Lower leg skin (tissue), 3 donors: ENCODE measurements at regions not wholly inside any gene's neighbourhood (a gene's known extent, or its start where the extent isn't known, plus 50 kb on each side); places are given as distances from the start of the nearest gene placed in this dataset.

Experiments
- POLR2A ChIP-seq, 2 donors: fragments of 450-650 bp; IDR thresholded peaks; one replicate each; pipeline ENCODE4 v1.6.1; 2016 to 2017; ENCODE audit warnings: antibody characterized with exemption in 2 of 2, mild to moderate bottlenecking in 1 of 2, moderate library complexity in 1 of 2
- TF ChIP-seq, protein P1 (sequence below), 3 donors: fragments of 450-650 bp; IDR thresholded peaks; one replicate each; pipeline ENCODE4 v1.5.1; 2016; ENCODE audit warnings: antibody characterized with exemption in 3 of 3, mild to moderate bottlenecking in 3 of 3, moderate library complexity in 2 of 3

DNA sequence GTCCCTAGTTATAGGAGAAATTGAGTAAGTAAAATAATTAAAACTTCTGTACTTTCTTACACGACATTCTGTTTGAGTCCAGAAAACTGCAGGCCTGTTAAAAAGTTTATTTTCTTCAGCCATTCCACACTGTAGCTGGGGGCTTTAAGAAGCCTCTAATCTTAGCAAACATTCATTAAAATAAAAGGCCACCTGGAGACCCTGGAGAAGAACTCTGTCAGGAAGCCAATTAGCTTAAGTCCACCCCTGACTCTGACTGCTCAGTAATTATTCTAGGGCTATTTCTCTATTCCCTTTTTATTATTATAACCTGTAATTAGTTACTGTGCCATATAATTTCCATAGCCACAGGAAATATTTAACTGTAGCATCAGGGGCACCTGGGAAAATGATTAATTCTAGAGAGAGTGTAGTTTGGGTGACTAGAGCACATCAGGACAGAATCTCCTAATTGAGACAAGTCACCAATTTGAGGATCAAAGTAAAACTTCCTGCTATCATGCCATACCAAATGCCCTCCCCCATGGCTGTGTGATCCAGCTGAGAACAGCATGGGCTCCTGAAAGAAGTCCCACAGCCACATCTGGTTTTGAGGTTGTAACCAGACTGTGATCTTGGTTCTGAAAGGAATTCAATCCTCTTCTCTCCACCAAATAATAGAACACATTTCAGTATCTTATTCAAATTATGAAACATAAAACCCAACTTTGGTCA lies 1302.3 kb downstream of the XPNPEP1 start:
- TF ChIP-seq POLR2A (IDR thresholded peaks at IDR 0.05): no peak
- TF ChIP-seq, protein P1, sequence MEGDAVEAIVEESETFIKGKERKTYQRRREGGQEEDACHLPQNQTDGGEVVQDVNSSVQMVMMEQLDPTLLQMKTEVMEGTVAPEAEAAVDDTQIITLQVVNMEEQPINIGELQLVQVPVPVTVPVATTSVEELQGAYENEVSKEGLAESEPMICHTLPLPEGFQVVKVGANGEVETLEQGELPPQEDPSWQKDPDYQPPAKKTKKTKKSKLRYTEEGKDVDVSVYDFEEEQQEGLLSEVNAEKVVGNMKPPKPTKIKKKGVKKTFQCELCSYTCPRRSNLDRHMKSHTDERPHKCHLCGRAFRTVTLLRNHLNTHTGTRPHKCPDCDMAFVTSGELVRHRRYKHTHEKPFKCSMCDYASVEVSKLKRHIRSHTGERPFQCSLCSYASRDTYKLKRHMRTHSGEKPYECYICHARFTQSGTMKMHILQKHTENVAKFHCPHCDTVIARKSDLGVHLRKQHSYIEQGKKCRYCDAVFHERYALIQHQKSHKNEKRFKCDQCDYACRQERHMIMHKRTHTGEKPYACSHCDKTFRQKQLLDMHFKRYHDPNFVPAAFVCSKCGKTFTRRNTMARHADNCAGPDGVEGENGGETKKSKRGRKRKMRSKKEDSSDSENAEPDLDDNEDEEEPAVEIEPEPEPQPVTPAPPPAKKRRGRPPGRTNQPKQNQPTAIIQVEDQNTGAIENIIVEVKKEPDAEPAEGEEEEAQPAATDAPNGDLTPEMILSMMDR (IDR thresholded peaks at IDR 0.05): no peak
